ENCODE measurements at regions not wholly inside any gene's neighbourhood (a gene's known extent, or its start where the extent isn't known, plus 50 kb on each side); places are given as distances from the start of the nearest gene placed in this dataset.

DNA sequence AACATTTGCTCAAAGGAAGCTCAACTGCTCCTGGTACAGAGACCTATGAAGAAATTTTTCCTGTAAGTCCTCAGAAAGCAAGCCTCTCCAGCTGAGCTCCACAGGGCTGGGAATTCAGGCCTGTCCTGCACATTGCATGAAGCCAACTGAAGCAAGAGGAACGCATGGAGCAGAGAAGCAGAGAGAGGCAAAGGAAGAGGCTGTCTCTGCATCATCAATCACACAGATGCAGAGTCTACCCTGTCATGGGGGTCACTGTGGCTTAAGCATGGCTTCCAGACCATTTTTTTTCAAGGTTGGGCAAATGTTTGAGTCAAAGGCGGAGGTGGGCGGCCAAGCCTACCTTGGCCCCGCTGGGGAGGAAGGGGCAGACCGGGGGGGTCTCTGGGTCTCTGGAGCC lies 110.3 kb upstream of the MSX1 start:
- TF ChIP-seq EP300 (IDR thresholded peaks at IDR 0.05; ENCODE audit: borderline replicate concordance in 1 of 2, low read depth in 1 of 2, low read length in 1 of 2) = no peak
- TF ChIP-seq, protein P1, sequence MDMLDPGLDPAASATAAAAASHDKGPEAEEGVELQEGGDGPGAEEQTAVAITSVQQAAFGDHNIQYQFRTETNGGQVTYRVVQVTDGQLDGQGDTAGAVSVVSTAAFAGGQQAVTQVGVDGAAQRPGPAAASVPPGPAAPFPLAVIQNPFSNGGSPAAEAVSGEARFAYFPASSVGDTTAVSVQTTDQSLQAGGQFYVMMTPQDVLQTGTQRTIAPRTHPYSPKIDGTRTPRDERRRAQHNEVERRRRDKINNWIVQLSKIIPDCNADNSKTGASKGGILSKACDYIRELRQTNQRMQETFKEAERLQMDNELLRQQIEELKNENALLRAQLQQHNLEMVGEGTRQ (IDR thresholded peaks at IDR 0.05; ENCODE audit: borderline replicate concordance, low read depth, low read length) = no peak
- TF ChIP-seq, protein P2, sequence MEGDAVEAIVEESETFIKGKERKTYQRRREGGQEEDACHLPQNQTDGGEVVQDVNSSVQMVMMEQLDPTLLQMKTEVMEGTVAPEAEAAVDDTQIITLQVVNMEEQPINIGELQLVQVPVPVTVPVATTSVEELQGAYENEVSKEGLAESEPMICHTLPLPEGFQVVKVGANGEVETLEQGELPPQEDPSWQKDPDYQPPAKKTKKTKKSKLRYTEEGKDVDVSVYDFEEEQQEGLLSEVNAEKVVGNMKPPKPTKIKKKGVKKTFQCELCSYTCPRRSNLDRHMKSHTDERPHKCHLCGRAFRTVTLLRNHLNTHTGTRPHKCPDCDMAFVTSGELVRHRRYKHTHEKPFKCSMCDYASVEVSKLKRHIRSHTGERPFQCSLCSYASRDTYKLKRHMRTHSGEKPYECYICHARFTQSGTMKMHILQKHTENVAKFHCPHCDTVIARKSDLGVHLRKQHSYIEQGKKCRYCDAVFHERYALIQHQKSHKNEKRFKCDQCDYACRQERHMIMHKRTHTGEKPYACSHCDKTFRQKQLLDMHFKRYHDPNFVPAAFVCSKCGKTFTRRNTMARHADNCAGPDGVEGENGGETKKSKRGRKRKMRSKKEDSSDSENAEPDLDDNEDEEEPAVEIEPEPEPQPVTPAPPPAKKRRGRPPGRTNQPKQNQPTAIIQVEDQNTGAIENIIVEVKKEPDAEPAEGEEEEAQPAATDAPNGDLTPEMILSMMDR (IDR thresholded peaks at IDR 0.05) = no peak
- TF ChIP-seq, protein P3, sequence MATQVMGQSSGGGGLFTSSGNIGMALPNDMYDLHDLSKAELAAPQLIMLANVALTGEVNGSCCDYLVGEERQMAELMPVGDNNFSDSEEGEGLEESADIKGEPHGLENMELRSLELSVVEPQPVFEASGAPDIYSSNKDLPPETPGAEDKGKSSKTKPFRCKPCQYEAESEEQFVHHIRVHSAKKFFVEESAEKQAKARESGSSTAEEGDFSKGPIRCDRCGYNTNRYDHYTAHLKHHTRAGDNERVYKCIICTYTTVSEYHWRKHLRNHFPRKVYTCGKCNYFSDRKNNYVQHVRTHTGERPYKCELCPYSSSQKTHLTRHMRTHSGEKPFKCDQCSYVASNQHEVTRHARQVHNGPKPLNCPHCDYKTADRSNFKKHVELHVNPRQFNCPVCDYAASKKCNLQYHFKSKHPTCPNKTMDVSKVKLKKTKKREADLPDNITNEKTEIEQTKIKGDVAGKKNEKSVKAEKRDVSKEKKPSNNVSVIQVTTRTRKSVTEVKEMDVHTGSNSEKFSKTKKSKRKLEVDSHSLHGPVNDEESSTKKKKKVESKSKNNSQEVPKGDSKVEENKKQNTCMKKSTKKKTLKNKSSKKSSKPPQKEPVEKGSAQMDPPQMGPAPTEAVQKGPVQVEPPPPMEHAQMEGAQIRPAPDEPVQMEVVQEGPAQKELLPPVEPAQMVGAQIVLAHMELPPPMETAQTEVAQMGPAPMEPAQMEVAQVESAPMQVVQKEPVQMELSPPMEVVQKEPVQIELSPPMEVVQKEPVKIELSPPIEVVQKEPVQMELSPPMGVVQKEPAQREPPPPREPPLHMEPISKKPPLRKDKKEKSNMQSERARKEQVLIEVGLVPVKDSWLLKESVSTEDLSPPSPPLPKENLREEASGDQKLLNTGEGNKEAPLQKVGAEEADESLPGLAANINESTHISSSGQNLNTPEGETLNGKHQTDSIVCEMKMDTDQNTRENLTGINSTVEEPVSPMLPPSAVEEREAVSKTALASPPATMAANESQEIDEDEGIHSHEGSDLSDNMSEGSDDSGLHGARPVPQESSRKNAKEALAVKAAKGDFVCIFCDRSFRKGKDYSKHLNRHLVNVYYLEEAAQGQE (IDR thresholded peaks at IDR 0.05; ENCODE audit: low read depth, low read length) = no peak

Measured in SK-N-SH (cell line).